ENCODE measurements at regions not wholly inside any gene's neighbourhood (a gene's known extent, or its start where the extent isn't known, plus 50 kb on each side); places are given as distances from the start of the nearest gene placed in this dataset.

- H3K9me3 ChIP-seq (ENCODE audit: control insufficient read depth, insufficient read depth, low read length) = no peaks in the 10 kb centered on the region
- no peaks in the 10 kb centered on the region for H3K36me3 ChIP-seq (ENCODE audit: control insufficient read depth, low read length)
- no peak for TF ChIP-seq CTCF (IDR thresholded peaks at IDR 0.05; ENCODE audit: low read depth, low read length, poor library complexity, severe bottlenecking)
- TF ChIP-seq EZH2phosphoT487 (IDR thresholded peaks at IDR 0.05; ENCODE audit: borderline replicate concordance, low read length) = no peak
- no peak overlapping the region for H3K4me3 ChIP-seq (ENCODE audit: low read length)
- no peak overlapping the region for H3K4me2 ChIP-seq (ENCODE audit: low read length)
- H3K4me1 ChIP-seq (ENCODE audit: control insufficient read depth, low read length) = no peaks in the 10 kb centered on the region
- no peaks in the 10 kb centered on the region for H3K27me3 ChIP-seq (ENCODE audit: control insufficient read depth, low read length)
- no peaks in the 10 kb centered on the region for H3F3A ChIP-seq (ENCODE audit: control insufficient read depth, insufficient read depth)
- H3K27ac ChIP-seq (ENCODE audit: low read depth, low read length) = no peak overlapping the region
- no peaks in the 10 kb centered on the region for H4K20me1 ChIP-seq (ENCODE audit: control insufficient read depth, insufficient read depth, low read depth, low read length)
- no peaks in the 10 kb centered on the region for H3K9me2 ChIP-seq (replicated peaks; ENCODE audit: control insufficient read depth, low read length)
- no peaks in the 10 kb centered on the region for H3K79me2 ChIP-seq (ENCODE audit: control insufficient read depth, low read length)
Measured at GRCh38 chr6:80480421-80481157, 374.1 kb downstream of the BCKDHB start.

GRCh38 chr6:80478030-80478429 lies 371.6 kb downstream of the BCKDHB start:
- Histone ChIP-seq H3K4me3 (ENCODE audit: low read length) (no peak overlapping the region), H3K9me3 (ENCODE audit: control insufficient read depth, insufficient read depth, low read length) (no peaks in the 10 kb centered on the region), H3K36me3 (ENCODE audit: control insufficient read depth, low read length) (no peaks in the 10 kb centered on the region), H3K9me2 (replicated peaks; ENCODE audit: control insufficient read depth, low read length) (no peaks in the 10 kb centered on the region), H3K4me1 (ENCODE audit: control insufficient read depth, low read length) (no peaks in the 10 kb centered on the region), H4K20me1 (ENCODE audit: control insufficient read depth, insufficient read depth, low read depth, low read length) (no peaks in the 10 kb centered on the region), H3K79me2 (ENCODE audit: control insufficient read depth, low read length) (no peaks in the 10 kb centered on the region), H3K27me3 (ENCODE audit: control insufficient read depth, low read length) (no peaks in the 10 kb centered on the region), H3K4me2 (ENCODE audit: low read length) (no peak overlapping the region), H3F3A (ENCODE audit: control insufficient read depth, insufficient read depth) (no peaks in the 10 kb centered on the region), H3K27ac (ENCODE audit: low read depth, low read length) (no peak overlapping the region)
- TF ChIP-seq EZH2phosphoT487 (IDR thresholded peaks at IDR 0.05; ENCODE audit: borderline replicate concordance, low read length) (no peak), CTCF (IDR thresholded peaks at IDR 0.05; ENCODE audit: low read depth, low read length, poor library complexity, severe bottlenecking) (no peak)

- Histone ChIP-seq H3K9me2 (replicated peaks; ENCODE audit: control insufficient read depth, low read length) (no peaks in the 10 kb centered on the region), H3K4me2 (ENCODE audit: low read length) (no peak overlapping the region), H3K4me1 (ENCODE audit: control insufficient read depth, low read length) (no peaks in the 10 kb centered on the region), H3K36me3 (ENCODE audit: control insufficient read depth, low read length) (no peaks in the 10 kb centered on the region), H3K27me3 (ENCODE audit: control insufficient read depth, low read length) (no peaks in the 10 kb centered on the region), H3K4me3 (ENCODE audit: low read length) (no peak overlapping the region), H4K20me1 (ENCODE audit: control insufficient read depth, insufficient read depth, low read depth, low read length) (no peaks in the 10 kb centered on the region), H3K27ac (ENCODE audit: low read depth, low read length) (no peak overlapping the region), H3K9me3 (ENCODE audit: control insufficient read depth, insufficient read depth, low read length) (no peaks in the 10 kb centered on the region), H3K79me2 (ENCODE audit: control insufficient read depth, low read length) (no peaks in the 10 kb centered on the region), H3F3A (ENCODE audit: control insufficient read depth, insufficient read depth) (no peaks in the 10 kb centered on the region)
- TF ChIP-seq CTCF (IDR thresholded peaks at IDR 0.05; ENCODE audit: low read depth, low read length, poor library complexity, severe bottlenecking) (no peak), EZH2phosphoT487 (IDR thresholded peaks at IDR 0.05; ENCODE audit: borderline replicate concordance, low read length) (no peak)
Measured at GRCh38 chr6:80477591-80477990, 371.1 kb downstream of the BCKDHB start.

Data from DOHH2 (cell line).